ENCODE measurements at regions not wholly inside any gene's neighbourhood (a gene's known extent, or its start where the extent isn't known, plus 50 kb on each side); places are given as distances from the start of the nearest gene placed in this dataset.
"Not testable (repeated sequence)": the region's sequence is repeated elsewhere in the genome, so short reads cannot be mapped to it uniquely, and the experiment has no call there.

DNA sequence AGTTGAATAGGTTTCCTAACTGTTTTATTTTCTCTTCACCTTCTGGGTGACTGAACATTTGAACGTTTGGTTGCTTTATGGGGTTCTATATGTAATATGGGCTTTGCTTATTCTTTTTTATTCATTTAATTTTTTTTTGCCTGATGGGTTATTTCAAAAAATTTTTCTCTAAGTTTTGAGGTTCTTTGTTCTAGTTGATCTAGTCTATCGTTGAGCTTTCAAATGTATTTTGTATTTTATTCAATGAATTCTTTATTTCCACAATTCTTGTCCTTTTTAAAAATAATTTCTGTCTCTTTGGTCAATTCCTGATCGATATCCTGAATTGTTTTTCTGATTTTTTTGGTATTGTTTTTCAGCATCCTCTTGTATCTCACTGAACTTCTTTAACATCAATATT is 239.5 kb upstream of the PCDH9 start:
- H3K27me3 ChIP-seq (replicated peaks) = no peaks in the 10 kb centered on the region
- H3K4me1 ChIP-seq (replicated peaks) = no peaks in the 10 kb centered on the region
- H3K36me3 ChIP-seq = no peaks in the 10 kb centered on the region
- no peaks in the 10 kb centered on the region for H3K9me3 ChIP-seq (replicated peaks)
- H3K27ac ChIP-seq = no peak overlapping the region
- no peak for DNase-seq (ENCODE audit: low read depth in 1 of 2, low spot score in 2 of 2)
- no peak overlapping the region for H3K4me3 ChIP-seq

DNA sequence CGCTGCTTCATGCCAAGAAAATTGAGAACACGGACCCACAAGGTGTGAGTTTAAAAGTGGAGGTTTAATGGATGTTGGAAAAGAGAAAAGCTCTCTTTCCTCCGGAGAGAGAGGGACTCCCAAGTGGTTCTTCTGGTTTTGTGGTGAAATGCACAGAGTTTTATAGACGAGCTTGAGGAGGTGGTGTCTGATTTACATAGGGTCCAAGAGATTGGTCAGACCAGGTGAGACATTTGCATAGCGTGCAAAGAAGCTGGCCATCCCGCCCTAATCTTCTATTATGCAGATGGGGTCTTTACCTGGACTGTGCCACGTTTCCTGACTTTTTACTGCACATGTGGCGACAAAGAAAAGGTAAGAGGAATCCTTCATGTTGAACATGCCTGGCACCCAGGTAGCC is 236.4 kb upstream of the PCDH9 start:
- Histone ChIP-seq H3K27me3 (replicated peaks) (no peaks in the 10 kb centered on the region), H3K9me3 (replicated peaks) (no peaks in the 10 kb centered on the region), H3K4me1 (replicated peaks) (no peaks in the 10 kb centered on the region), H3K27ac (no peak overlapping the region), H3K36me3 (no peaks in the 10 kb centered on the region), H3K4me3 (no peak overlapping the region)
- no peak for DNase-seq (ENCODE audit: low read depth in 1 of 2, low spot score in 2 of 2)

- Histone ChIP-seq H3K4me3 (no peak overlapping the region), H3K27me3 (replicated peaks) (no peaks in the 10 kb centered on the region), H3K27ac (no peak overlapping the region), H3K9me3 (replicated peaks) (no peaks in the 10 kb centered on the region), H3K36me3 (no peaks in the 10 kb centered on the region), H3K4me1 (replicated peaks) (no peaks in the 10 kb centered on the region)
- DNase-seq (ENCODE audit: low read depth in 1 of 2, low spot score in 2 of 2) = no peak
These were observed 234.0 kb upstream of the PCDH9 start for GRCh38 chr13:67464154-67464553.

DNA sequence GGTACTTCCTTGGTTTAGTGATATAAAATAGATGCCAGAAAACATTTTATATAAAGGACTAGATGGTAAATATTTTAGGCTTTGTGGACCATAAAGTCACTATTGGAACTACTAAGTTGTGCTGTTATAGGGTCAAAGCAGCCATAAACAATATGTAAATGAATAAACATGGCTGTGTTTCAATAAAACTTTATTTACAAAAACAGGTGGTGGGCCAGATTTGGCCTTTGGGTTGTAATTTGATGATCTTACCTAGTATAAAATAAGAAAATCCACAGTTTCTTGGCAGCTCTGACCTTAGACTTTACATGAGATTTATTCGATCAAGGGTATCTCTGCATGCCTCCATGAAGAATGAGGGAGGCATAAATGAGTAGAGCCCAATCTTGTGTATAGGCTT is 232.0 kb upstream of the PCDH9 start:
- no peak overlapping the region for H3K27ac ChIP-seq
- no peak overlapping the region for H3K4me3 ChIP-seq
- no peak for DNase-seq (ENCODE audit: low read depth in 1 of 2, low spot score in 2 of 2)
- H3K4me1 ChIP-seq (replicated peaks) = no peaks in the 10 kb centered on the region
- H3K27me3 ChIP-seq (replicated peaks) = no peaks in the 10 kb centered on the region
- no peaks in the 10 kb centered on the region for H3K36me3 ChIP-seq
- H3K9me3 ChIP-seq (replicated peaks) = no peaks in the 10 kb centered on the region

GRCh38 chr13:67452526-67452925 is 222.4 kb upstream of the PCDH9 start:
- not testable (repeated sequence) for H3K36me3 ChIP-seq; H3K4me3 ChIP-seq; H3K27me3 ChIP-seq (replicated peaks); H3K4me1 ChIP-seq (replicated peaks); H3K27ac ChIP-seq; H3K9me3 ChIP-seq (replicated peaks); DNase-seq (ENCODE audit: low read depth in 1 of 2, low spot score in 2 of 2)

DNA sequence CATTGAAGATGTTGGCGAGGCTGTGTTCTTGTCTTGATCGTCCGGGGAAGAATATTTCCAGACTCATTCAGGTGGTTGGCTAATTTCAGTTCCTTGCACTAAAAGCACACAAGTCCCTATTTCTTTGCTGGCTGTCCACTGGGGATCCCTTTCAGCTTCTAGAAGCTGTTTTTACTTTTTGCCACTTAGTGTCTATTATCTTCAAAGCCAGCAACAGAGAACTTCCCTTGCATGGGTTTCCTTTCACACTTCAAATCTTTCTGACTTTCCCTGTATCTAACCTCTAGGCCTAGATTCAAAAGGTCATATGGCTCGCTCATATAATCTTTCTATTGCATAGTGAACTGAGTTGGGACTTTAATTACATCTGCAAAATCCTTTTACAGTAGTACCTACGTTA is 215.3 kb upstream of the PCDH9 start:
- H3K4me3 ChIP-seq = no peak overlapping the region
- DNase-seq (ENCODE audit: low read depth in 1 of 2, low spot score in 2 of 2) = no peak

DNA sequence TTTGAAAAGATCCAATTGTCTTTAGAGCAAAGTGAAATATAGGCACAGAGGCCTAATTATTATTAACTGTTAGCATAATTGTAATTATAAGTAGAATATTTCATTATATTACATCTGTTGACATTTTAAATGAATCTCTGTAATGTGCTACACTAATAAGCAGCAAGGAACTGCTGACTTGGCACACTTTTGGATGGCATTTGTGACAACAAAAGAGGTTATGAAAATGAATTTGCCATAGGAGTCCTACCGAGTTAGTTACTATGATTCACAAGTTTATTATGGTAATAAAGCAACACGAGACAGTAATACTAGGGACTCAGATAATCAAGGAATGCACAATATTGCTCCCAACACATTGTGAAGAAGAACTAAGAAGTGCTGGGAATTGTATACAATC is 213.8 kb upstream of the PCDH9 start:
- Histone ChIP-seq H3K36me3 (no peaks in the 10 kb centered on the region), H3K27ac (no peak overlapping the region), H3K27me3 (replicated peaks) (no peaks in the 10 kb centered on the region), H3K9me3 (replicated peaks) (no peaks in the 10 kb centered on the region), H3K4me1 (replicated peaks) (no peaks in the 10 kb centered on the region), H3K4me3 (no peak overlapping the region)
- no peak for DNase-seq (ENCODE audit: low read depth in 1 of 2, low spot score in 2 of 2)

More for the DNA sequence above, 215.3 kb upstream of the PCDH9 start:
- H3K36me3 ChIP-seq = no peaks in the 10 kb centered on the region
- no peaks in the 10 kb centered on the region for H3K9me3 ChIP-seq (replicated peaks)
- no peaks in the 10 kb centered on the region for H3K4me1 ChIP-seq (replicated peaks)
- no peaks in the 10 kb centered on the region for H3K27me3 ChIP-seq (replicated peaks)
- no peak overlapping the region for H3K27ac ChIP-seq

DNA sequence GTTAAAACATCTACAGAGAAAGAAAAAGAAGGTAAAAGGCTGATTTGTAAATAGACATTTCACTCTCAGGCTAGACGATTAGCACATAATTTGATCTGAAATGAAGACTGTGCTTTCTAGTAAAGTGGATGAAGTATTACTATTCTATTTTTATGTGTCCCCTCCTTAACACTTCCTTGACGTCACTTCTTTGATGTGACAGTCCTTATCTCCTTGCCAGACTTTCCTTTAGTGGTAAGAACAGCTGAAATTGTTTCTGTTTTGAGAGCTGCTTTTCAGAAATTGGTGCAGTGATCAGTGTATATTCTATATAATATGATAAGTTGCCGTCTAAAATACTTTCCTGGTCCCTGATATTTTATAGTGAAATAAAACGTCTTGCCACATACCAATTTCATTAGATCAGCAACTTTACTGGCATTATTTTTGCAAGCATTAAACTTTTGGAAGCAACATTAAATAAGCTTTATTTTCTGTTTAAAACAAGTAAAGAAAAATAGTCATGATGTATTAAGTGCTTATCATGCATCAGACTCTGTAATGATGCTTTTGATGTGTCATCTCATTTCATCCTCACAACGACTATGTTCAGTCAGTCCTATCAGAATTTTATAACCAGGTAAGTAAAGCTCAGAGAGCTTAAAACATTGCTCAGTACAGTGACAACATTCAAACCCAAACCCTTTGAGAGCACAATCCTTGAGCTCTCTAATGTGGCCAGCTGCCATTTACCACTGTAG is 210.3 kb upstream of the PCDH9 start:
- Histone ChIP-seq H3K27me3 (replicated peaks) (no peaks in the 10 kb centered on the region), H3K4me3 (no peak overlapping the region), H3K27ac (no peak overlapping the region), H3K36me3 (no peaks in the 10 kb centered on the region), H3K9me3 (replicated peaks) (no peaks in the 10 kb centered on the region), H3K4me1 (replicated peaks) (no peaks in the 10 kb centered on the region)
- no peak for DNase-seq (ENCODE audit: low read depth in 1 of 2, low spot score in 2 of 2)

DNA sequence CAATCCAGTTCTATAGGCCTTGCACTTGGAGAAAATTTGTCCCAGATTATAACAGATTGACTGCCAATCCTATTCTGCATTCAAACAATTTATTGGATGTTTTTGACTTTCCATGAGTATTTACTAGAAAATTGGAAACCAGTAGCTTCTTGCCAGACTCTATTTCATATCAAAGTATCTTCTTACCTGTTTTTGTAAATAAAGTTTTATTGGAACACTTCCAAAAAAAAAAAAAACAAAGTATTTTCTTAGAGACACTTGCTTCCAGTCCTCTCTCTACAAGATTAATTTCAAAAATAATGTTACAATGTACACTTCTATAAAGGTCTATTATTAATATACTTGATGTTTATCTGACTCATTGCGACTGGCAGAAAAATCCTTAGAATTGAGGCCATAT is 209.2 kb upstream of the PCDH9 start:
- no peaks in the 10 kb centered on the region for H3K27me3 ChIP-seq (replicated peaks)
- H3K36me3 ChIP-seq = no peaks in the 10 kb centered on the region
- no peaks in the 10 kb centered on the region for H3K4me1 ChIP-seq (replicated peaks)

DNA sequence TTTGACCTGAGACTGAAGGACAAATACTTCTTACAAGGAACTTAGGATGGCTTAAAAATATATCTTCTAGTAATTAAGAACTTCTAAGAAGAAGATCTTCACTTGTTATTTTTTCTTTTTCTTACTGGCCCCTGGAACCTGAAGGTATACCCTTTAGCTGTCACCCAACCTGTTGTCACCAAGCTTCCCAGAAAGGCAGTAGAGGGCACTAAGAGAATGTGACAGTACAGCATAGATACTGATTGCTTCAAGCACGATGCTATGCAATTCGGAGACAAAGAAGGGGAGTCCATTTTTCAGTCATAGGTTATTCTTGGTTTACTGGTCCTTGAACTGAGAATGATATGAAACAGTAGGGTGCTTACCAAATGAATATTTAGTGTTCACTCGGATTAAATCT is 208.3 kb upstream of the PCDH9 start:
- no peaks in the 10 kb centered on the region for H3K27me3 ChIP-seq (replicated peaks)
- no peak overlapping the region for H3K4me3 ChIP-seq
- H3K4me1 ChIP-seq (replicated peaks) = no peaks in the 10 kb centered on the region
- DNase-seq (ENCODE audit: low read depth in 1 of 2, low spot score in 2 of 2) = no peak
- no peaks in the 10 kb centered on the region for H3K36me3 ChIP-seq
- no peaks in the 10 kb centered on the region for H3K9me3 ChIP-seq (replicated peaks)
- no peak overlapping the region for H3K27ac ChIP-seq

More for the DNA sequence above, 209.2 kb upstream of the PCDH9 start:
- no peaks in the 10 kb centered on the region for H3K9me3 ChIP-seq (replicated peaks)
- H3K4me3 ChIP-seq = no peak overlapping the region
- DNase-seq (ENCODE audit: low read depth in 1 of 2, low spot score in 2 of 2) = no peak
- no peak overlapping the region for H3K27ac ChIP-seq

DNA sequence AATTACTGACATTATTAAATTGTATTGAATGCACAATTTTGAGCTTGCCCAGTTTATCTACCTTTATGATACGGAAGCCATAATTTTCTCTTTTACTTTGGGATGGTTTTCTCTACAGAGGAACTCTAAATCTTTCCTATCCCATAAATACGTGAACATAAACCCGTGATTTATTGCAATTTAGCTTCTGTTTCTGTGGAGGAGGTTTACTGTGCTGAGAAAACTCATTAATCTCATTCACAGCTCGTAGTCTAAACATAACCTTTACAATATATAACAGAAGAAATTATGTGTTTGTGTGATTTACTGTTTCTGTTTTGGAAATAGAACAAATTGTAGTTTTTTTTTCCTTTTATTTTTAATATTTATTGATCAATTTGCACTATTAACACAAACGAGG is 207.1 kb upstream of the PCDH9 start:
- Histone ChIP-seq H3K4me3 (no peak overlapping the region), H3K27me3 (replicated peaks) (no peaks in the 10 kb centered on the region), H3K4me1 (replicated peaks) (no peaks in the 10 kb centered on the region), H3K9me3 (replicated peaks) (no peaks in the 10 kb centered on the region), H3K36me3 (no peaks in the 10 kb centered on the region), H3K27ac (no peak overlapping the region)
- DNase-seq (ENCODE audit: low read depth in 1 of 2, low spot score in 2 of 2) = no peak

- H3K4me3 ChIP-seq = no peak overlapping the region
- no peak overlapping the region for H3K27ac ChIP-seq
- DNase-seq (ENCODE audit: low read depth in 1 of 2, low spot score in 2 of 2) = no peak
- no peaks in the 10 kb centered on the region for H3K4me1 ChIP-seq (replicated peaks)
- H3K36me3 ChIP-seq = no peaks in the 10 kb centered on the region
- H3K27me3 ChIP-seq (replicated peaks) = no peaks in the 10 kb centered on the region
- no peaks in the 10 kb centered on the region for H3K9me3 ChIP-seq (replicated peaks)
These were observed 191.3 kb upstream of the PCDH9 start for GRCh38 chr13:67421475-67421874.

GRCh38 chr13:67416047-67416925 is 186.2 kb upstream of the PCDH9 start:
- no peak for DNase-seq (ENCODE audit: low read depth in 1 of 2, low spot score in 2 of 2)
- Histone ChIP-seq H3K9me3 (replicated peaks) (no peaks in the 10 kb centered on the region), H3K4me3 (no peak overlapping the region), H3K4me1 (replicated peaks) (no peaks in the 10 kb centered on the region), H3K27ac (no peak overlapping the region), H3K27me3 (replicated peaks) (no peaks in the 10 kb centered on the region), H3K36me3 (no peaks in the 10 kb centered on the region)

GRCh38 chr13:67410645-67411044 is 180.5 kb upstream of the PCDH9 start:
- no peak for DNase-seq (ENCODE audit: low read depth in 1 of 2, low spot score in 2 of 2)
- H3K9me3 ChIP-seq (replicated peaks) = no peaks in the 10 kb centered on the region
- no peaks in the 10 kb centered on the region for H3K36me3 ChIP-seq
- no peak overlapping the region for H3K27ac ChIP-seq
- no peaks in the 10 kb centered on the region for H3K4me1 ChIP-seq (replicated peaks)
- H3K27me3 ChIP-seq (replicated peaks) = no peaks in the 10 kb centered on the region
- H3K4me3 ChIP-seq = no peak overlapping the region
